AML-193 (cell line): ENCODE measurements at regions not wholly inside any gene's neighbourhood (a gene's known extent, or its start where the extent isn't known, plus 50 kb on each side); places are given as distances from the start of the nearest gene placed in this dataset.

Experiments
- DNase-seq, 2 experiments: peaks; one replicate each; lab custom pipeline; 2025; lab: John Stamatoyannopoulos, UW

GRCh38 chr6:14789996-14790395 is 455.9 kb upstream of the JARID2 start:
- no peak for DNase-seq

- DNase-seq = no peak
Observed at GRCh38 chr6:14790976-14791375, 454.9 kb upstream of the JARID2 start.

GRCh38 chr6:14791526-14791925 is 454.3 kb upstream of the JARID2 start:
- no peak for DNase-seq

GRCh38 chr6:14792118-14792955 is 453.5 kb upstream of the JARID2 start:
- DNase-seq = no peak

- DNase-seq = no peak
Observed at GRCh38 chr6:14795451-14795850, 450.4 kb upstream of the JARID2 start.

GRCh38 chr6:14796974-14797762 is 448.7 kb upstream of the JARID2 start:
- peak; percentile 12 to 35 for DNase-seq

- DNase-seq = no peak
Observed at GRCh38 chr6:14797875-14798593, 447.8 kb upstream of the JARID2 start.

- no peak for DNase-seq
Observed at GRCh38 chr6:14798594-14798982, 447.3 kb upstream of the JARID2 start.

- no peak for DNase-seq
Observed at GRCh38 chr6:14798996-14799588, 446.8 kb upstream of the JARID2 start.

GRCh38 chr6:14799928-14800327 is 445.9 kb upstream of the JARID2 start:
- DNase-seq = peak; percentile 55 to 73

- no peak for DNase-seq
Observed at GRCh38 chr6:14802514-14803160, 443.2 kb upstream of the JARID2 start.

GRCh38 chr6:14804001-14804784 is 441.7 kb upstream of the JARID2 start:
- no peak for DNase-seq

- no peak for DNase-seq
Observed at GRCh38 chr6:14804785-14805210, 441.1 kb upstream of the JARID2 start.

- DNase-seq = no peak
Observed at GRCh38 chr6:14806101-14806500, 439.8 kb upstream of the JARID2 start.

GRCh38 chr6:14807130-14807529 is 438.7 kb upstream of the JARID2 start:
- no peak for DNase-seq

- no peak for DNase-seq
Observed at GRCh38 chr6:14807971-14808370, 437.9 kb upstream of the JARID2 start.

- DNase-seq = no peak
Observed at GRCh38 chr6:14810021-14810420, 435.8 kb upstream of the JARID2 start.

GRCh38 chr6:14811775-14812428 is 434.0 kb upstream of the JARID2 start:
- DNase-seq = no peak

- no peak for DNase-seq
Observed at GRCh38 chr6:14814016-14814415, 431.9 kb upstream of the JARID2 start.
